ENCODE measurements at regions not wholly inside any gene's neighbourhood (a gene's known extent, or its start where the extent isn't known, plus 50 kb on each side); places are given as distances from the start of the nearest gene placed in this dataset.

- intact Hi-C loops (cut with DNase I; ENCODE audit: low total_unique reads), result no loop called here
- H3K36me3 ChIP-seq (ENCODE audit: low read depth, missing control alignments), result no peaks in the 10 kb centered on the region
- 85 to 91% methylated on average over 12 of the region's 12 CpGs for WGBS, 2 donors
- DNase-seq, result no peak
- TF ChIP-seq, protein P1, sequence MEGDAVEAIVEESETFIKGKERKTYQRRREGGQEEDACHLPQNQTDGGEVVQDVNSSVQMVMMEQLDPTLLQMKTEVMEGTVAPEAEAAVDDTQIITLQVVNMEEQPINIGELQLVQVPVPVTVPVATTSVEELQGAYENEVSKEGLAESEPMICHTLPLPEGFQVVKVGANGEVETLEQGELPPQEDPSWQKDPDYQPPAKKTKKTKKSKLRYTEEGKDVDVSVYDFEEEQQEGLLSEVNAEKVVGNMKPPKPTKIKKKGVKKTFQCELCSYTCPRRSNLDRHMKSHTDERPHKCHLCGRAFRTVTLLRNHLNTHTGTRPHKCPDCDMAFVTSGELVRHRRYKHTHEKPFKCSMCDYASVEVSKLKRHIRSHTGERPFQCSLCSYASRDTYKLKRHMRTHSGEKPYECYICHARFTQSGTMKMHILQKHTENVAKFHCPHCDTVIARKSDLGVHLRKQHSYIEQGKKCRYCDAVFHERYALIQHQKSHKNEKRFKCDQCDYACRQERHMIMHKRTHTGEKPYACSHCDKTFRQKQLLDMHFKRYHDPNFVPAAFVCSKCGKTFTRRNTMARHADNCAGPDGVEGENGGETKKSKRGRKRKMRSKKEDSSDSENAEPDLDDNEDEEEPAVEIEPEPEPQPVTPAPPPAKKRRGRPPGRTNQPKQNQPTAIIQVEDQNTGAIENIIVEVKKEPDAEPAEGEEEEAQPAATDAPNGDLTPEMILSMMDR (IDR thresholded peaks at IDR 0.05), result no peak
- no peak for TF ChIP-seq POLR2A (IDR thresholded peaks at IDR 0.05)
- H3K4me1 ChIP-seq, result no peaks in the 10 kb centered on the region
- H3K27me3 ChIP-seq, result no peaks in the 10 kb centered on the region
- no peak overlapping the region for H3K27ac ChIP-seq
- H3K9me3 ChIP-seq, result no peaks in the 10 kb centered on the region
- no peak overlapping the region for H3K4me3 ChIP-seq
Measured at GRCh38 chr18:75880266-75880665, 452.8 kb upstream of the SMIM21 start.

GRCh38 chr18:75879196-75879595 is 451.7 kb upstream of the SMIM21 start:
- H3K4me3 ChIP-seq, result no peak overlapping the region
- no peak overlapping the region for H3K27ac ChIP-seq
- no peaks in the 10 kb centered on the region for H3K27me3 ChIP-seq
- intact Hi-C loops (cut with DNase I; ENCODE audit: low total_unique reads), result no loop called here
- 77 to 78% methylated on average over 3 of the region's 3 CpGs for WGBS, 2 donors
- no peaks in the 10 kb centered on the region for H3K4me1 ChIP-seq
- no peaks in the 10 kb centered on the region for H3K36me3 ChIP-seq (ENCODE audit: low read depth, missing control alignments)
- no peak for TF ChIP-seq POLR2A (IDR thresholded peaks at IDR 0.05)
- TF ChIP-seq, protein P1 (IDR thresholded peaks at IDR 0.05), result no peak
- no peaks in the 10 kb centered on the region for H3K9me3 ChIP-seq
- DNase-seq, result no peak

DNA sequence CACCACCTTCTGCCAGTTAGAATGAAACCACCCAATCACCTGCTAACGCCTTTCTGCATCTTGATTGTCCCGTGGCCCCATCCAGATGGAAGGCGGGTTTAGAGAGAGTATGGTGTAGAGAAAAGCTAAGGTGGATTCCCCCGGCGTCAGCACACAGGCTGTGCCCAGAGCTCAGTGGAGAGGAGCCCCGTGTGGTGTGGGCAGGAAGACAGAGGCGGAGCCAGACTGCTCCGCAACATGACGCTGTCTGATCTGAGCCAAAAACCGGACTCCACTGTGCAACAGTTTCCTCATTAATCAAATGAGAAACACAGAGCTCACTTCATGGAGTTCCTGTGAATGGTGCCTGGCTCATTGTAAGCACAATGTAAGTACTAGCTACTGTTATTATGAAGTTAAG is 448.1 kb upstream of the SMIM21 start:
- H3K4me3 ChIP-seq, result no peak overlapping the region
- no peak overlapping the region for H3K27ac ChIP-seq
- no peaks in the 10 kb centered on the region for H3K27me3 ChIP-seq
- H3K4me1 ChIP-seq, result no peaks in the 10 kb centered on the region
- DNase-seq, result no peak
- intact Hi-C loops (cut with DNase I; ENCODE audit: low total_unique reads), result no loop called here
- no peaks in the 10 kb centered on the region for H3K36me3 ChIP-seq (ENCODE audit: low read depth, missing control alignments)
- no peaks in the 10 kb centered on the region for H3K9me3 ChIP-seq
- TF ChIP-seq, protein P1 (IDR thresholded peaks at IDR 0.05), result no peak
- no peak for TF ChIP-seq POLR2A (IDR thresholded peaks at IDR 0.05)
- WGBS, 2 donors, result 89 to 90% methylated on average over 10 of the region's 10 CpGs

- intact Hi-C loops (cut with DNase I; ENCODE audit: low total_unique reads), result no loop called here
- 61% methylated on average over 11 of the region's 11 CpGs for WGBS, 2 donors
- H3K27ac ChIP-seq, result no peak overlapping the region
- H3K4me3 ChIP-seq, result no peak overlapping the region
- no peak for DNase-seq
- TF ChIP-seq POLR2A (IDR thresholded peaks at IDR 0.05), result no peak
- TF ChIP-seq, protein P1 (IDR thresholded peaks at IDR 0.05), result no peak
- no peaks in the 10 kb centered on the region for H3K4me1 ChIP-seq
- H3K36me3 ChIP-seq (ENCODE audit: low read depth, missing control alignments), result no peaks in the 10 kb centered on the region
- H3K27me3 ChIP-seq, result no peaks in the 10 kb centered on the region
- H3K9me3 ChIP-seq, result no peaks in the 10 kb centered on the region
Measured at GRCh38 chr18:75874401-75875089, 447.0 kb upstream of the SMIM21 start.

GRCh38 chr18:75871596-75871995 is 444.1 kb upstream of the SMIM21 start:
- H3K4me3 ChIP-seq, result no peak overlapping the region
- no peaks in the 10 kb centered on the region for H3K36me3 ChIP-seq (ENCODE audit: low read depth, missing control alignments)
- H3K27ac ChIP-seq, result no peak overlapping the region
- H3K4me1 ChIP-seq, result no peaks in the 10 kb centered on the region
- WGBS, 2 donors, result 71 to 72% methylated on average over 3 of the region's 3 CpGs
- no peak for DNase-seq
- TF ChIP-seq, protein P1 (IDR thresholded peaks at IDR 0.05), result no peak
- TF ChIP-seq POLR2A (IDR thresholded peaks at IDR 0.05), result no peak
- H3K27me3 ChIP-seq, result no peaks in the 10 kb centered on the region
- intact Hi-C loops (cut with DNase I; ENCODE audit: low total_unique reads), result no loop called here
- H3K9me3 ChIP-seq, result no peaks in the 10 kb centered on the region
